Esophagus squamous epithelium (tissue), 5 donors: ENCODE measurements at regions not wholly inside any gene's neighbourhood (a gene's known extent, or its start where the extent isn't known, plus 50 kb on each side); places are given as distances from the start of the nearest gene placed in this dataset.

ENCODE experiments used
- DNase-seq: peaks from one replicate; lab custom pipeline; 2025; lab: John Stamatoyannopoulos, UW
- H3K27ac ChIP-seq, 4 donors: fragments of 200-600 bp; sonication (generic); one replicate each; pipeline ENCODE4 v1.5.1; 2016 to 2019; ENCODE audit warnings: mild to moderate bottlenecking in 1 of 4
- H3K27me3 ChIP-seq, 4 donors: fragments of 200-600 bp; sonication (generic); 1 replicate in 3 of 4; 2 replicates in 1 of 4; pipeline versions ENCODE4 v1.5.1 to v1.6.0; 2017 to 2021; ENCODE audit warnings: antibody characterized with exemption in 1 of 4
- H3K36me3 ChIP-seq, 3 donors: fragments of 200-600 bp; sonication (generic); one replicate each; pipeline ENCODE4 v1.5.1; 2016 to 2019
- H3K4me1 ChIP-seq, 3 donors: fragments of 200-600 bp; sonication (generic); one replicate each; pipeline ENCODE4 v1.5.1; 2017 to 2019
- H3K4me3 ChIP-seq, 4 donors: fragments of 200-600 bp; sonication (generic); 1 replicate in 3 of 4; 2 replicates in 1 of 4; pipeline ENCODE4 v1.5.1; 2016 to 2019; ENCODE audit warnings: mild to moderate bottlenecking in 2 of 4, moderate library complexity in 1 of 4
- H3K9me3 ChIP-seq, 3 donors: fragments of 200-600 bp; sonication (generic); one replicate each; pipeline ENCODE4 v1.5.1; 2016 to 2019
- CTCF ChIP-seq, 6 experiments: fragments of 450-650 bp in 4 of 6; fragments of 200-600 bp in 2 of 6; sonication (generic) in 2 of 6; IDR thresholded peaks; one replicate each; pipeline ENCODE4 v1.5.1; 2016 to 2019; ENCODE audit warnings: antibody characterized with exemption in 6 of 6, mild to moderate bottlenecking in 4 of 6, moderate library complexity in 4 of 6
- POLR2A ChIP-seq, 4 donors: fragments of 450-650 bp; IDR thresholded peaks; one replicate each; pipeline ENCODE4 v1.6.1; 2017; ENCODE audit warnings: antibody characterized with exemption in 4 of 4, mild to moderate bottlenecking in 4 of 4, moderate library complexity in 3 of 4
- WGBS, 2 donors: methylation state at CpG; one replicate each; pipeline ENCODE4 v1.1.5; 2018; 5-methylcytosine and 5-hydroxymethylcytosine counted together
- intact Hi-C: fragments of 100-400 bp; cut with DNase I; formaldehyde crosslinking; loops from one replicate; pipeline ENCODE4 v1.15.0; 2022
- donor health status: DM: yes; HTN: yes; CAD: no.

DNA sequence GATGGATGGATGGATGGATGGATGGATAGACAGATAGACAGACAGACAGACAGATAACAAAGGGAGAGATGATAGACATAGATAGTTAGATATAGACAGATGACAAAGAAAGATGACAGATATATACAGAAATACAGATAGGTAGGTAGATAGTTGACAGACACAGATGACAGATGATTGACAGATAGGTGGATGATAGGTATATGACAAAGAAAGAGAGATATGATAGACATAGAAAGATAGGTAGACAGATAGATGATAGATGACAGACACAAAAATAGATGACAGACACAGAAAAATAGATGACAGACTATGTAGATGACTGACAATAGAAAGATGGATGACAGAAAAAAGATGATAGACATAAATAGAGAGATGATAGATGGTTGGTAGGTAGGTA, 200.0 kb upstream of the TAS2R1 start:
- Histone ChIP-seq H3K27me3 (peaks cover 0 to 12% (median 0%) of the 10 kb centered on the region in 4 donors), H3K27ac (no peak overlapping the region), H3K36me3 (no peaks in the 10 kb centered on the region), H3K9me3 (no peaks in the 10 kb centered on the region), H3K4me3 (no peak overlapping the region), H3K4me1 (no peaks in the 10 kb centered on the region)
- intact Hi-C loops, result no loop called here
- no peak for DNase-seq
- TF ChIP-seq POLR2A (IDR thresholded peaks at IDR 0.05), result no peak
- TF ChIP-seq CTCF (IDR thresholded peaks at IDR 0.05), result no peak

DNA sequence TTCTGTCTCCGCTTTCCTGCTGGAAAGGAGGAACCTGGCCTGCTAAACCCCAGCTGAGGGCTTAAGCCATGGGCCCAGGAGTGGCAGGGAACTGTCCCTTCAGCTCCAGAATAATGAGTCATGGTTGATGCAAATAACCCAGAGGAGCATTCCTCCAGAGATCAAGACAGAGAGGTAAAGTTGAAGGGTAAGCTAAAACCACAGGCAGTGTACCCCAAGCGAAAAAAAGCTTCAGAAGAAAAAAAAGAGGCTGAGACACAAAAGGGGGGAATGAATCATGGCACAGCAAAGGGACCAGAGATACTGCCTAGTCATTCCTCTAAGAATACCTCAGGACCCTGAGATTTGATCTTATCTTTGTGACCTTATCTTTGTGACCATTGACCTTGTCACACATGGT, 199.5 kb upstream of the TAS2R1 start:
- no peak for DNase-seq
- Histone ChIP-seq H3K9me3 (no peaks in the 10 kb centered on the region), H3K4me1 (no peaks in the 10 kb centered on the region), H3K27me3 (peaks cover 0 to 7% (median 0%) of the 10 kb centered on the region in 4 donors), H3K4me3 (no peak overlapping the region), H3K36me3 (no peaks in the 10 kb centered on the region), H3K27ac (no peak overlapping the region)
- TF ChIP-seq POLR2A (IDR thresholded peaks at IDR 0.05) (no peak), CTCF (IDR thresholded peaks at IDR 0.05) (no peak)
- WGBS, 2 donors, result 68 to 71% methylated on average over 2 of the region's 2 CpGs
- intact Hi-C loops, result no loop called here

GRCh38 chr5:9820691-9821449, 190.7 kb upstream of the TAS2R1 start:
- Histone ChIP-seq H3K4me1 (no peaks in the 10 kb centered on the region), H3K9me3 (no peaks in the 10 kb centered on the region), H3K4me3 (no peak overlapping the region), H3K36me3 (no peaks in the 10 kb centered on the region), H3K27ac (no peak overlapping the region), H3K27me3 (no peaks in the 10 kb centered on the region)
- intact Hi-C loops, result no loop called here
- no peak for DNase-seq
- TF ChIP-seq CTCF (IDR thresholded peaks at IDR 0.05) (no peak), POLR2A (IDR thresholded peaks at IDR 0.05) (no peak)
- WGBS, 2 donors, result 24 to 39% methylated on average over 4 of the region's 4 CpGs

DNA sequence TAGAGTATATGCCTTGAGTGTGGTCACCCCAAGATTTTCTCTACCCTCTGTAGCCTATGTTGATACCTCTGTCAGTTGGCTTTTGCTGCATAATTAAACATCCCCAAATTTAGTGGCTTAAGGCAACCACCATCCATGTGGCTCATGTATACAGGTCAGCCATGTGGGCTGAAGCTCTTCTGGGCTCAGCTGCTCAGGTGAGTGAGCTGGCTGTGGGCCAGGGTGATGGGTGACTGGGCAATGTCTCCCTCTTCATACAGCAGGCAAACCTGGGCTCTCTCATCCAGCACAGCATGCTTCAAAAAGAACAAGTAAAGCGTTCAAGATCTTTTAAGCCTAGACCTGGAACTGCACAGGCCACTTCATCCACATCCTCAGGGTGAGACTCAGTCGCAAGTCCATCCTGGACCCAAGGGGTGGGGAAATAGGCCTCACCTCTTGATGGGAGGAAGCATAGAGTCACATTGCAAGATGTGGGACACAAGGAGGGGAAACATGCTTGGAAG, 188.2 kb upstream of the TAS2R1 start:
- no CpG with 5 or more reads among the region's 2 CpGs for WGBS, 2 donors
- Histone ChIP-seq H3K27me3 (no peaks in the 10 kb centered on the region), H3K27ac (no peak overlapping the region), H3K4me3 (no peak overlapping the region), H3K36me3 (no peaks in the 10 kb centered on the region), H3K4me1 (no peaks in the 10 kb centered on the region), H3K9me3 (no peaks in the 10 kb centered on the region)
- intact Hi-C loops, result no loop called here
- no peak for TF ChIP-seq CTCF (IDR thresholded peaks at IDR 0.05)
- TF ChIP-seq POLR2A (IDR thresholded peaks at IDR 0.05), result no peak
- DNase-seq, result no peak

DNA sequence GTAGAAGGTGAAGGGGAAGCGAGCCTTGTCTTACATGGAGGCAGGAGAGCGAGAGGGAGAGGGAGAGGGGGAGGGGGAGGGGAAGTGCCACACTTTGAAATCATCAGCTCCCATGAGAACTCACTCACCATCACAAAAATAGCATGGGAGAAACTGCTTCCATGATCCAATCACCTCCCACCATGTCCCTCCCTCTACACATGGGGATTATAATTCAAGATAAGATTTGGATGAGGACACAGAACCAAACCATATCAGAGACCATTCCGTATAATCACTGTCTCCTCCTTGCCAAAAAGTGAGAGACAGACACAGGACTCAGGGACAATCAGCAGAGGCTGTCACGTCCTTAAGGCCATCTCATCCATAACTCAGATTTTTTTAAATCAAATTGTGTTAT, 187.7 kb upstream of the TAS2R1 start:
- intact Hi-C loops, result no loop called here
- 59 to 67% methylated on average over 4 of the region's 4 CpGs for WGBS, 2 donors
- Histone ChIP-seq H3K27ac (no peak overlapping the region), H3K9me3 (no peaks in the 10 kb centered on the region), H3K4me3 (no peak overlapping the region), H3K27me3 (no peaks in the 10 kb centered on the region), H3K36me3 (no peaks in the 10 kb centered on the region), H3K4me1 (no peaks in the 10 kb centered on the region)
- TF ChIP-seq POLR2A (IDR thresholded peaks at IDR 0.05) (no peak), CTCF (IDR thresholded peaks at IDR 0.05) (no peak)
- DNase-seq, result no peak
